ENCODE measurements at regions not wholly inside any gene's neighbourhood (a gene's known extent, or its start where the extent isn't known, plus 50 kb on each side); places are given as distances from the start of the nearest gene placed in this dataset.

- H3K36me3 ChIP-seq (ENCODE audit: control insufficient read depth, insufficient read depth, low read length, severe bottlenecking), result no peaks in the 10 kb centered on the region
- H3K4me3 ChIP-seq (ENCODE audit: low read length), result no peak overlapping the region
- no peaks in the 10 kb centered on the region for H3K27me3 ChIP-seq (replicated peaks; ENCODE audit: control insufficient read depth, insufficient read depth, low read length)
- no peak overlapping the region for H3K9ac ChIP-seq (ENCODE audit: low read length)
- no peak for DNase-seq (ENCODE audit: low read depth)
- no peaks in the 10 kb centered on the region for H3K9me3 ChIP-seq (ENCODE audit: control insufficient read depth, low read length)
- no peaks in the 10 kb centered on the region for H3K4me1 ChIP-seq (ENCODE audit: control insufficient read depth, insufficient read depth, low read length)
Observed at GRCh38 chr1:218557731-218558130, 212.6 kb downstream of the TGFB2 start.

DNA sequence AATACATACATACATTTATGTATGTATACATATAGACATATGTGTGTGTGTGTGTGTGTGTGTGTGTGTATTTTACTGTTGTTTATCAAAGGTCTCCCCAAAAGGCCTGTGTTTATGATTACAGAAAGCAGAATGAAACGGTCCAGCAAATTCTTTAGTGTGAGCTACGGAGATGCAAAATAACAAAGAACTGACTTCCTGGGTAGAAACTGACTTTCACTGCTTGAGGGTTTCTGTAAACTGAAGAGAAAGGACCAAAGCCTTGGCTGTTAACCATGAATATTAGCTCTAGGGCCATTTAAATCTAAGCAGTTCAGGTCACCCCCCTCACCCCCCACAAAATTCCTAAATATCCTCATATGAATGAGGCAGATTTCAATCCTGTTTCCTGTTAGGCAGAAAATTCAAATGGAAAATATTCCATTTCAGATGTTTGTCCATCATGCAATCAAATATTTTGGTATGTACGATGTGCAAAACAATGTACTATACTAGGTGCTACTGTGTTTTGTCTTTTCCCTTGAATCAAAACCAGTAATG, 213.2 kb downstream of the TGFB2 start:
- no peaks in the 10 kb centered on the region for H3K4me1 ChIP-seq (ENCODE audit: control insufficient read depth, insufficient read depth, low read length)
- no peaks in the 10 kb centered on the region for H3K27me3 ChIP-seq (replicated peaks; ENCODE audit: control insufficient read depth, insufficient read depth, low read length)
- no peak for DNase-seq (ENCODE audit: low read depth)

GRCh38 chr1:218565377-218565776, 220.2 kb downstream of the TGFB2 start:
- Histone ChIP-seq H3K9me3 (ENCODE audit: control insufficient read depth, low read length) (no peaks in the 10 kb centered on the region), H3K27me3 (replicated peaks; ENCODE audit: control insufficient read depth, insufficient read depth, low read length) (no peaks in the 10 kb centered on the region), H3K4me3 (ENCODE audit: low read length) (no peak overlapping the region), H3K9ac (ENCODE audit: low read length) (no peak overlapping the region), H3K4me1 (ENCODE audit: control insufficient read depth, insufficient read depth, low read length) (peaks cover 8% of the 10 kb centered on the region), H3K36me3 (ENCODE audit: control insufficient read depth, insufficient read depth, low read length, severe bottlenecking) (no peaks in the 10 kb centered on the region)
- no peak for DNase-seq (ENCODE audit: low read depth)

More for the DNA sequence above, 213.2 kb downstream of the TGFB2 start:
- no peaks in the 10 kb centered on the region for H3K9me3 ChIP-seq (ENCODE audit: control insufficient read depth, low read length)
- no peak overlapping the region for H3K9ac ChIP-seq (ENCODE audit: low read length)
- H3K4me3 ChIP-seq (ENCODE audit: low read length), result no peak overlapping the region
- H3K36me3 ChIP-seq (ENCODE audit: control insufficient read depth, insufficient read depth, low read length, severe bottlenecking), result no peaks in the 10 kb centered on the region

- Histone ChIP-seq H3K36me3 (ENCODE audit: control insufficient read depth, insufficient read depth, low read length, severe bottlenecking) (no peaks in the 10 kb centered on the region), H3K4me3 (ENCODE audit: low read length) (no peak overlapping the region), H3K9ac (ENCODE audit: low read length) (no peak overlapping the region), H3K27me3 (replicated peaks; ENCODE audit: control insufficient read depth, insufficient read depth, low read length) (no peaks in the 10 kb centered on the region), H3K4me1 (ENCODE audit: control insufficient read depth, insufficient read depth, low read length) (peaks cover 19% of the 10 kb centered on the region), H3K9me3 (ENCODE audit: control insufficient read depth, low read length) (no peaks in the 10 kb centered on the region)
- DNase-seq (ENCODE audit: low read depth), result no peak
Observed at GRCh38 chr1:218568962-218569550, 223.9 kb downstream of the TGFB2 start.

DNA sequence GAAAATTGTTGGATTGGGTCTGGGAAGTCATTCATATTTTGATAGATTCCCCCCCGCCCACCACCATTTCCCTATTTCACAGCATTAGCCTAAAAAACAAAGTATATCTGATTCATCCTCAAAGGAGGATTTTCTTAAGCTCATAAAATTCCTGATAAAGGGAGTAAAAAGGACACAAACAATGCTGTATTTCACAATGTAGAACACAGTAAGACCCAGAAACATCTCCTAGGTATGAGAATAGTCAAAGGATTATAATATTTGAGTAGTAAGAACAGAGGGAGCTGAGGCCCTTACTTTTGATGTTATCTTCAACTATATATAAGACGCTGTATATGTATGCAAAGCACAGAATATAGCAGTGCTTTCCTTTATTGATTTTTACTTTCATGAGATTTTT, 225.3 kb downstream of the TGFB2 start:
- Histone ChIP-seq H3K27me3 (replicated peaks; ENCODE audit: control insufficient read depth, insufficient read depth, low read length) (no peaks in the 10 kb centered on the region), H3K9me3 (ENCODE audit: control insufficient read depth, low read length) (peaks cover 8% of the 10 kb centered on the region), H3K9ac (ENCODE audit: low read length) (no peak overlapping the region), H3K36me3 (ENCODE audit: control insufficient read depth, insufficient read depth, low read length, severe bottlenecking) (no peaks in the 10 kb centered on the region), H3K4me3 (ENCODE audit: low read length) (no peak overlapping the region), H3K4me1 (ENCODE audit: control insufficient read depth, insufficient read depth, low read length) (peaks cover 19% of the 10 kb centered on the region)
- DNase-seq (ENCODE audit: low read depth), result peak; percentile 15

DNA sequence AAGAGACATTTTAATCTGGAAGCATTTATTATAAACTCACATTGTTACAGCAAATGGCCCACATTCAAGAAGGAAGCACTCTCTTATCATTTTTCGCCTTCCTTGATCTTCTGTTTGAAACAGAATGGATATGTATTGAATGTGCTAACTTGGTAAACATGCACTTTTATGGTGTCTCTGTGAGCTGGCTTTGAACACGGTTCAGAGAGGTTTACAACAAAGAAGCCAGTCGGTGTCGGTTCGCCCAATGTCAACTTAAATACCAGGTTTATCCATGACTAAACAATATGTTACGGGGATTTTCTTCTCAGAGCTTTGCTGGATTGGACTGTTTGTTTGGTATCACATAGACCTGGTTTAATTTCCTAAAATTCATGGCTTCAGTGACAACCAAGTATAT, 226.4 kb downstream of the TGFB2 start:
- no peak for DNase-seq (ENCODE audit: low read depth)
- Histone ChIP-seq H3K27me3 (replicated peaks; ENCODE audit: control insufficient read depth, insufficient read depth, low read length) (no peaks in the 10 kb centered on the region), H3K4me1 (ENCODE audit: control insufficient read depth, insufficient read depth, low read length) (peaks cover 19% of the 10 kb centered on the region), H3K9ac (ENCODE audit: low read length) (no peak overlapping the region), H3K9me3 (ENCODE audit: control insufficient read depth, low read length) (peaks cover 8% of the 10 kb centered on the region), H3K4me3 (ENCODE audit: low read length) (no peak overlapping the region), H3K36me3 (ENCODE audit: control insufficient read depth, insufficient read depth, low read length, severe bottlenecking) (no peaks in the 10 kb centered on the region)

DNA sequence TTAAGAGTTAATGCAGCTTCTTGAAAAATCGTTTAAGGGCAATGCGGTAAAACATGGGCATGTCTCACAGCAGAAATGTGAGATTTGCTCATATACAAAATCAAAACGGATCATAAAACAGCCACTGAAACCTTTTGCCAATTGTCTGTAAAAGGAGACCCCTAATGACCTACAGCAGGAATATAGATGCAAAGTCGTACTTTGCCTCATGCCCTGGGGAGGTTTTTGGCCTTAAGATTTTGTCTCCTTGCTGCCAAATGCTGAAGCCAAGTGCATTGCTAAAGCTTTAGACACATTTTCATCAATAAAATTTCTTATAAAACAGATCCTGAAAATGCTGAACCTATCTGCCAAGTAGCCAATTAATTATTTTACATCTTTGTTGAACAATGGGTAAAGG, 226.9 kb downstream of the TGFB2 start:
- Histone ChIP-seq H3K9me3 (ENCODE audit: control insufficient read depth, low read length) (peaks cover 11% of the 10 kb centered on the region), H3K9ac (ENCODE audit: low read length) (no peak overlapping the region), H3K4me1 (ENCODE audit: control insufficient read depth, insufficient read depth, low read length) (peaks cover 19% of the 10 kb centered on the region), H3K4me3 (ENCODE audit: low read length) (no peak overlapping the region), H3K36me3 (ENCODE audit: control insufficient read depth, insufficient read depth, low read length, severe bottlenecking) (no peaks in the 10 kb centered on the region), H3K27me3 (replicated peaks; ENCODE audit: control insufficient read depth, insufficient read depth, low read length) (no peaks in the 10 kb centered on the region)
- no peak for DNase-seq (ENCODE audit: low read depth)

DNA sequence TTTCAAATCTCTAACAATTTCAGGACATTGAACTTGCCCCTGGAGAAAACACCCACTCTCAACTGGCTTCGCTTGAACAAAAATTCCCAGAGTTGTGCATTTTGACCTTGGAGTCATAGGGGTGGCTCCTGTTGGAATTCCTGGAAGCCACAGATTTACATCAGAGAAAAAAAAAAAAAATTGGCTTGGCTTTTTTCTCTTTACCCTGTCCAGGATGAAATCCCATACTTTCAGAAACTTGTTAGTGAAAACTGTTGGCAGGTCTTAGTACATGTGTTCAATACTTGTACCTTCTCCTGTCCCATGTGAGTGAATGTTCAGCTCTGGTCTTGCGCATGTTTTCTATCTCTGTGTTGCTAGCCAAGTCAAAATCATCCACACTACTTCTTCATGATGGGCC, 228.8 kb downstream of the TGFB2 start:
- Histone ChIP-seq H3K4me1 (ENCODE audit: control insufficient read depth, insufficient read depth, low read length) (peaks cover 16% of the 10 kb centered on the region), H3K36me3 (ENCODE audit: control insufficient read depth, insufficient read depth, low read length, severe bottlenecking) (no peaks in the 10 kb centered on the region), H3K4me3 (ENCODE audit: low read length) (no peak overlapping the region), H3K9me3 (ENCODE audit: control insufficient read depth, low read length) (peaks cover 13% of the 10 kb centered on the region), H3K9ac (ENCODE audit: low read length) (no peak overlapping the region), H3K27me3 (replicated peaks; ENCODE audit: control insufficient read depth, insufficient read depth, low read length) (no peaks in the 10 kb centered on the region)
- no peak for DNase-seq (ENCODE audit: low read depth)

GRCh38 chr1:218575079-218575478, 229.9 kb downstream of the TGFB2 start:
- H3K9ac ChIP-seq (ENCODE audit: low read length), result no peak overlapping the region
- H3K9me3 ChIP-seq (ENCODE audit: control insufficient read depth, low read length), result peaks cover 13% of the 10 kb centered on the region
- H3K36me3 ChIP-seq (ENCODE audit: control insufficient read depth, insufficient read depth, low read length, severe bottlenecking), result no peaks in the 10 kb centered on the region
- no peak for DNase-seq (ENCODE audit: low read depth)
- H3K4me3 ChIP-seq (ENCODE audit: low read length), result no peak overlapping the region
- H3K4me1 ChIP-seq (ENCODE audit: control insufficient read depth, insufficient read depth, low read length), result peaks cover 11% of the 10 kb centered on the region
- H3K27me3 ChIP-seq (replicated peaks; ENCODE audit: control insufficient read depth, insufficient read depth, low read length), result no peaks in the 10 kb centered on the region

DNA sequence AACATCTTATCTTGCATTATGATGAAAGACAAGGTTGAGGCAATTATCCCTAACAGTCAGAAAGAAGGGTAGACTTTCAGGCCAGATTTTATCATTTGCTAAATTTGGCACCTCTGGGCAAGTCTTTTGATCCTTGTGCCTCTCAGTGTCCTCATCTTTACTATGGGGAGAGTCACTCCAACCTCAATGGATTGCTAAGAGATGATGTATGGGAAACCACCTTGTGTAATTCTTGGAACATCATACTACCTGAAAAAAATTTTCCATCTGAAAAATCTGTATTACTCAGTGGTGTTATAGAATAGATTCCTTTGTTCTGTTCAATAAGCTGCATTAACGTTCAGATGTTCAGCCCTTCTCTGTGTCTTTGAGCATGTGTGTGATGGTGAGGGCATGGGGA, 230.7 kb downstream of the TGFB2 start:
- Histone ChIP-seq H3K27me3 (replicated peaks; ENCODE audit: control insufficient read depth, insufficient read depth, low read length) (no peaks in the 10 kb centered on the region), H3K4me1 (ENCODE audit: control insufficient read depth, insufficient read depth, low read length) (peaks cover 11% of the 10 kb centered on the region), H3K9ac (ENCODE audit: low read length) (no peak overlapping the region), H3K9me3 (ENCODE audit: control insufficient read depth, low read length) (peaks cover 13% of the 10 kb centered on the region), H3K36me3 (ENCODE audit: control insufficient read depth, insufficient read depth, low read length, severe bottlenecking) (no peaks in the 10 kb centered on the region), H3K4me3 (ENCODE audit: low read length) (no peak overlapping the region)
- DNase-seq (ENCODE audit: low read depth), result no peak

DNA sequence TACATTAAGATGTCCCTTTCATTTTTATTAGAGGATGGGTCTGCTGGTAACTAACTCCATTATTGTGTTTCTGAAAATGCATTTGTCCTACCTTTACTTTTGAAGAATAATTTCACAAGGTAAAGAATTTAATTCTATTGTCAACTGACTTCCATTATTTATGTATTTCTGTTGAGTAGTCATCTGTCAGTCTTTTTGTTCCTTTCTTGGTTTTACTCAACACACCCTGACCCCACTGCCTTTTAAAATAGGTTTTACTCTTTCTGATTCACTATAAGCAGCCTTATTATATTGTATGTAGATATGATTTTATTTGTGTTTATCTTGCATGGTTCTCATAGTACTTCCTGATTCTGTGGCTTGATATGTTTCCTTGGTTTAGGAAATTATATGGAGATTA, 237.5 kb downstream of the TGFB2 start:
- no peak overlapping the region for H3K4me3 ChIP-seq (ENCODE audit: low read length)
- peaks cover 19% of the 10 kb centered on the region for H3K9me3 ChIP-seq (ENCODE audit: control insufficient read depth, low read length)
- H3K9ac ChIP-seq (ENCODE audit: low read length), result no peak overlapping the region
- H3K36me3 ChIP-seq (ENCODE audit: control insufficient read depth, insufficient read depth, low read length, severe bottlenecking), result no peaks in the 10 kb centered on the region
- no peaks in the 10 kb centered on the region for H3K27me3 ChIP-seq (replicated peaks; ENCODE audit: control insufficient read depth, insufficient read depth, low read length)
- DNase-seq (ENCODE audit: low read depth), result no peak
- H3K4me1 ChIP-seq (ENCODE audit: control insufficient read depth, insufficient read depth, low read length), result no peaks in the 10 kb centered on the region
